Chondrocyte (in vitro differentiated cells): ENCODE measurements at regions not wholly inside any gene's neighbourhood (a gene's known extent, or its start where the extent isn't known, plus 50 kb on each side); places are given as distances from the start of the nearest gene placed in this dataset.

Experiments used
- DNase-seq: peaks from one replicate; pipeline ENCODE4 v3.0.0; 2021; ENCODE audit warnings: mixed read lengths, low spot score
- H3K27ac Mint-ChIP-seq: one replicate; pipeline ENCODE4 v1.8.0; 2021; ENCODE audit warnings: mild to moderate bottlenecking, moderate library complexity, mixed read lengths; ENCODE audit not compliant: unreplicated experiment
- H3K27me3 Mint-ChIP-seq: 2 replicates; pipeline ENCODE4 v1.8.0; 2021; ENCODE audit warnings: low read depth, mixed read lengths
- H3K36me3 Mint-ChIP-seq: 2 replicates; pipeline ENCODE4 v1.8.0; 2021; ENCODE audit warnings: low read depth, mixed read lengths
- H3K4me1 Mint-ChIP-seq: 2 replicates; pipeline ENCODE4 v1.8.0; 2021; ENCODE audit warnings: low read depth, mild to moderate bottlenecking, mixed read lengths
- H3K4me3 Mint-ChIP-seq: one replicate; pipeline ENCODE4 v1.8.0; 2021; ENCODE audit warnings: mild to moderate bottlenecking, moderate library complexity, mixed read lengths; ENCODE audit not compliant: unreplicated experiment
- H3K9me3 Mint-ChIP-seq: 2 replicates; pipeline ENCODE4 v1.8.0; 2021; ENCODE audit warnings: low read depth, mixed read lengths
- TF ChIP-seq, protein P1 (sequence below): fragments of 200-600 bp; sonication (generic); IDR thresholded peaks from 2 replicates; pipeline ENCODE4 v1.5.0; 2021; ENCODE audit warnings: antibody characterized with exemption, mild to moderate bottlenecking, moderate library complexity

DNA sequence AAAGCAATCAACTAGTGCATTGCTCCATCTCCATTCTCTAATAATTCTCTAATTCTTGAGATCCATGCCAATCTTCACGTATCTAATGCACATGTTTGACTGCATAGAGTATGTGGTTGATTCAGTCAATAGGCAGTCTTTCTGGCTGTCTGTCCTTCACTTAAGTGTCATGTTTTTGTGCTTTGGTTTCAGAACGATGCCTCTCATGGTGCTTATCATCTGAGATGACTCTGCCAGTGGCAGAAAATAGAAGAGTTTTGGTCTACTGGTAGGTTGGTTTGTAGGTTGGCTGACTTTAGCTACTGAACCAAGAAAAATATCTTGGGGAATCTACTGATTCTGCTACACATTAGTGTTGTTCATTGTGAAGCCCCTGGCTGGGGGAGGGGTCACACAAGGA, 364.2 kb downstream of the SFMBT2 start:
- Mint-ChIP-seq H3K27ac (no peak overlapping the region), H3K36me3 (peaks cover 2% of the 10 kb centered on the region), H3K4me3 (no peak overlapping the region), H3K27me3 (no peaks in the 10 kb centered on the region), H3K9me3 (peaks cover 10% of the 10 kb centered on the region), H3K4me1 (no peaks in the 10 kb centered on the region)
- TF ChIP-seq, protein P1, sequence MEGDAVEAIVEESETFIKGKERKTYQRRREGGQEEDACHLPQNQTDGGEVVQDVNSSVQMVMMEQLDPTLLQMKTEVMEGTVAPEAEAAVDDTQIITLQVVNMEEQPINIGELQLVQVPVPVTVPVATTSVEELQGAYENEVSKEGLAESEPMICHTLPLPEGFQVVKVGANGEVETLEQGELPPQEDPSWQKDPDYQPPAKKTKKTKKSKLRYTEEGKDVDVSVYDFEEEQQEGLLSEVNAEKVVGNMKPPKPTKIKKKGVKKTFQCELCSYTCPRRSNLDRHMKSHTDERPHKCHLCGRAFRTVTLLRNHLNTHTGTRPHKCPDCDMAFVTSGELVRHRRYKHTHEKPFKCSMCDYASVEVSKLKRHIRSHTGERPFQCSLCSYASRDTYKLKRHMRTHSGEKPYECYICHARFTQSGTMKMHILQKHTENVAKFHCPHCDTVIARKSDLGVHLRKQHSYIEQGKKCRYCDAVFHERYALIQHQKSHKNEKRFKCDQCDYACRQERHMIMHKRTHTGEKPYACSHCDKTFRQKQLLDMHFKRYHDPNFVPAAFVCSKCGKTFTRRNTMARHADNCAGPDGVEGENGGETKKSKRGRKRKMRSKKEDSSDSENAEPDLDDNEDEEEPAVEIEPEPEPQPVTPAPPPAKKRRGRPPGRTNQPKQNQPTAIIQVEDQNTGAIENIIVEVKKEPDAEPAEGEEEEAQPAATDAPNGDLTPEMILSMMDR = no peak
- no peak for DNase-seq

DNA sequence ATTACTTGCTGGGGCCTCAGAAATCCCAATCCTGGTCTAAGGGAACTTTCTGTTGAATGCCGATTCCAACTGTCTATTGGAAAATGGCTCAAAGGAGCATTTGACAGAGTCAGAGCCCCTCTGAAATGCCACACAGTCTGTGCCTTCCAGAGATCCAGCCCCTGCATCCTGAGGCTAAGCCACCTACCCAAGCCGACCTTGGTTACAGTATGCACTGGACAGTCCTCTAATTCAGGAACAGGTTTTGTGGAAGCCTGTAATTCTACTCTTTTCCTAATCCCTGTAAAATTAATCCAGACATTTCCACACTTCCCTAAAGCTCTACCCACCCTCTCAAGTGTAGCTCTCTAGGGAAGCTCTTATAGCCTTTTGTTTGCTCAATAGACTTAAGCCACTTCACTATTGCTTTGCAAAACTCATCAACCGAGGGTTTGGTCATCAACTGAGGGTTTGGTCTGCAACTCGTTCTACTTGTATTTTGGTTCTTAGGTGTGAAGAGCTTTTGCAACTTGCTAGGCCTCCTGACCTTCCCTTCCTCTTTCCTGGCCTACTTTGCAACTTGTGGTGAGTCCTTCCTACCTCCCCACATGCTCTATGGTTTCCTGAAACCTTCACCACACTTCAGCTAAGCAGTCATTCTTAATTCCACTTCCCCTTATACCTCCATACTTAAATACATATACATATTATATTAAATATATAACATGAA, 364.8 kb downstream of the SFMBT2 start:
- H3K9me3 Mint-ChIP-seq = peaks cover 10% of the 10 kb centered on the region
- peaks cover 2% of the 10 kb centered on the region for H3K36me3 Mint-ChIP-seq
- H3K4me3 Mint-ChIP-seq = no peak overlapping the region
- TF ChIP-seq, protein P1 = no peak
- H3K27ac Mint-ChIP-seq = no peak overlapping the region
- no peak for DNase-seq
- no peaks in the 10 kb centered on the region for H3K27me3 Mint-ChIP-seq
- H3K4me1 Mint-ChIP-seq = no peaks in the 10 kb centered on the region

DNA sequence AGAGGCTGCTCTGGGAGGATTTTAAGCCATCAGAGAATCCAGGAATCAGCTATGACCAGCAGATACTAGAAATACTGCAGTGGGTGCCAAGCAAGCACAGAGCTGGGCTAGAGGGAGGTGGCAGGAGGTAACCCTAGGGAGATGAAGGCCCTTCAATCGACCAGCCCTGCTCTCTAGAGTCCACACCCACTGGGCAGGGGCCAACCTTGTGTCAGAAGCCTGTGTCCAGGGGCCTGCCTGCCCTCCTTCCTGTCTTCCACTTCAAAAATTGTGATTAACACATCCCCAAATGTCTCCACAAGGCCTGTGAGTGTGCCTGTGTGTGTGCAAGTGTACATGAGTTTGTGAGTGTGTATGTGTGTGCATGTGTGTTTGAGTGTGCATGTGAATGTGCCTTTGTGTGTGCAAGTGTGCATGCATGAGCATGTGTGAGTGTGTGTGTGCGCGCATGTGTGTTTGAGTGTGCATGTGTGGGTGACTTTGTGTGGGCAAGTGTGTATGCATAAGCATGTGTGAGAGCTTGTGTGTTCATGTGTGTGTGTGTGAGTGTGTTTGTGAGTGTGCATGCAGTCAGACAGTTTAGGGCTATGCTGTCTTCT, 367.7 kb downstream of the SFMBT2 start:
- no peak for DNase-seq
- H3K27ac Mint-ChIP-seq = no peak overlapping the region
- H3K36me3 Mint-ChIP-seq = no peaks in the 10 kb centered on the region
- no peaks in the 10 kb centered on the region for H3K9me3 Mint-ChIP-seq
- no peaks in the 10 kb centered on the region for H3K27me3 Mint-ChIP-seq
- H3K4me1 Mint-ChIP-seq = peaks cover 12% of the 10 kb centered on the region
- TF ChIP-seq, protein P1 = no peak
- H3K4me3 Mint-ChIP-seq = no peak overlapping the region

DNA sequence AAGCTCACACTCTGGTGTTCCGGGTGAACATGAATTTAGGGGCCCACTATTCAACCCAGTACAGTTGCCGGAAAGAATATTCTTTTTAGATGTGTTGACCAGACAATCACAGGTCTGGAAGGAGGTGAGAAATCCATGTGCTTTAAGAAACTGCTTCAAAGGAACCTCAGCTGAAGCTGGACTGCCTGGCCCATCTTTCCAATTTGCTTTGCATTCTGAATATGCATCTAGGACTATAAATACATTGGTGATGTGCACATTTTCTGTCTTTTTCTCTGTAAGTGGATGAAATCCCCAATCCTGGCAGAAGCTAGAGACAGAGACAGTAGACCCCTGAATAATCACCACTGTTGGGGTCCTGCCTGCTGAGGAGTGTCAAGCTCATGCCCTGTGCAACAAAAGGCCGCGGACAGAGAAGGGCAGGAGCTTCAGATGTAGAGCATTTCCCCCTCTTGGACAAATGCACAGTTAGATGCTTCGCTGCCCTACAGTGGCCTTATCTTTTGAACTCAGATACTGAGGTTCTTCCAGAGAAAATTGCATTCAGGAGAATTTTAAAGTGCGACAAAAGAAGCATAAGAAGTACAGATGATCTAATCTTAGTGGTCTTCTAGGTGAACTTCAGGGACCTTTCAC, 368.3 kb downstream of the SFMBT2 start:
- no peak for DNase-seq
- no peaks in the 10 kb centered on the region for H3K9me3 Mint-ChIP-seq
- TF ChIP-seq, protein P1 = no peak
- no peaks in the 10 kb centered on the region for H3K27me3 Mint-ChIP-seq
- H3K4me1 Mint-ChIP-seq = peaks cover 13% of the 10 kb centered on the region
- no peak overlapping the region for H3K4me3 Mint-ChIP-seq
- no peak overlapping the region for H3K27ac Mint-ChIP-seq
- H3K36me3 Mint-ChIP-seq = no peaks in the 10 kb centered on the region

DNA sequence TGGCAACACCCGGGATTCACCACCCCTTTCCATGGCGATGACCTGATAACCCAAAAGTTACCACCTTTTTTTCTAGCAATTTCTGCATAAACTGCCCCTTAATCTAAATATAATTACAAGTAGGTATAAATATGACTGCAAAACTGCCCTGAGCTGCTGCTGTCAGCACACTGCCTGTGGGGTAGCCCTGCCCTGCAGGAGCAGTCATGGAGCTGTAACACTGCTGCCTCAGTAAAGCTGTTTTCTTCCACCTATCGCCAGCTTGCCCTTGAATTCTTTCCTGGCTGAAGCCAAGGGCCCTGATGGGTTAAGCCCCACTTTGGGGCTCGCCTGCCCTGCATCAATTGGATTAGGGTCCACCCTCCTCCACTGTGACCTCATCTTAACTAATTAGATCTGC, 368.8 kb downstream of the SFMBT2 start:
- TF ChIP-seq, protein P1 = no peak
- H3K27me3 Mint-ChIP-seq = no peaks in the 10 kb centered on the region
- H3K36me3 Mint-ChIP-seq = no peaks in the 10 kb centered on the region
- no peaks in the 10 kb centered on the region for H3K9me3 Mint-ChIP-seq
- no peak overlapping the region for H3K27ac Mint-ChIP-seq
- DNase-seq = no peak
- peaks cover 13% of the 10 kb centered on the region for H3K4me1 Mint-ChIP-seq
- H3K4me3 Mint-ChIP-seq = no peak overlapping the region
